GM18502 (cell line): ENCODE measurements at regions not wholly inside any gene's neighbourhood (a gene's known extent, or its start where the extent isn't known, plus 50 kb on each side); places are given as distances from the start of the nearest gene placed in this dataset.
A peak's percentile ranks its signal among the peaks of the same experiment; 100 is the strongest.

ENCODE experiments used
- ATAC-seq: cut with Tn5 transposase; IDR thresholded peaks from one replicate; pipeline ENCODE4 v1.9.1; 2021; ENCODE audit warnings: mild to moderate bottlenecking; ENCODE audit not compliant: unreplicated experiment, poor library complexity

- ATAC-seq: no peak
Measured at GRCh38 chr7:97460433-97460832, 271.5 kb upstream of the TAC1 start.

GRCh38 chr7:97461596-97461995, 270.3 kb upstream of the TAC1 start:
- ATAC-seq: no peak

- ATAC-seq: no peak
Measured at GRCh38 chr7:97466071-97466470, 265.8 kb upstream of the TAC1 start.

- no peak for ATAC-seq
Measured at GRCh38 chr7:97466999-97467740, 264.7 kb upstream of the TAC1 start.

GRCh38 chr7:97468493-97468892, 263.4 kb upstream of the TAC1 start:
- no peak for ATAC-seq

- ATAC-seq: no peak
Measured at GRCh38 chr7:97470726-97471125, 261.2 kb upstream of the TAC1 start.

- ATAC-seq: no peak
Measured at GRCh38 chr7:97471491-97471890, 260.4 kb upstream of the TAC1 start.

- no peak for ATAC-seq
Measured at GRCh38 chr7:97479740-97480290, 252.1 kb upstream of the TAC1 start.

GRCh38 chr7:97480772-97481390, 251.0 kb upstream of the TAC1 start:
- no peak for ATAC-seq

- no peak for ATAC-seq
Measured at GRCh38 chr7:97495487-97495886, 236.4 kb upstream of the TAC1 start.

- peak; percentile 69 for ATAC-seq
Measured at GRCh38 chr7:97499204-97499603, 232.7 kb upstream of the TAC1 start.

GRCh38 chr7:97503367-97504094, 228.4 kb upstream of the TAC1 start:
- ATAC-seq: no peak

- ATAC-seq: peak; percentile 77
Measured at GRCh38 chr7:97506728-97507127, 225.2 kb upstream of the TAC1 start.

GRCh38 chr7:97512441-97513207, 219.3 kb upstream of the TAC1 start:
- peak; percentile 51 for ATAC-seq

- peak; percentile 79 for ATAC-seq
Measured at GRCh38 chr7:97513326-97513725, 218.6 kb upstream of the TAC1 start.

GRCh38 chr7:97541188-97541587, 190.7 kb upstream of the TAC1 start:
- ATAC-seq: no peak

- no peak for ATAC-seq
Measured at GRCh38 chr7:97555857-97556421, 175.9 kb upstream of the TAC1 start.

- ATAC-seq: no peak
Measured at GRCh38 chr7:97565665-97566064, 166.2 kb upstream of the TAC1 start.

GRCh38 chr7:97573065-97573464, 158.8 kb upstream of the TAC1 start:
- ATAC-seq: no peak

GRCh38 chr7:97576043-97576442, 155.8 kb upstream of the TAC1 start:
- no peak for ATAC-seq
